HG03135 (cell line): ENCODE measurements at regions not wholly inside any gene's neighbourhood (a gene's known extent, or its start where the extent isn't known, plus 50 kb on each side); places are given as distances from the start of the nearest gene placed in this dataset.

Source experiments
- ATAC-seq: cut with Tn5 transposase; IDR thresholded peaks from one replicate; pipeline ENCODE4 v1.9.1; 2021; ENCODE audit warnings: mild to moderate bottlenecking, moderate library complexity; ENCODE audit not compliant: unreplicated experiment

- ATAC-seq = no peak
Observed at GRCh38 chr6:14792118-14792955, 453.5 kb upstream of the JARID2 start.

- ATAC-seq = no peak
Observed at GRCh38 chr6:14795451-14795850, 450.4 kb upstream of the JARID2 start.

- no peak for ATAC-seq
Observed at GRCh38 chr6:14796974-14797762, 448.7 kb upstream of the JARID2 start.

- ATAC-seq = no peak
Observed at GRCh38 chr6:14797875-14798593, 447.8 kb upstream of the JARID2 start.

GRCh38 chr6:14798594-14798982 is 447.3 kb upstream of the JARID2 start:
- ATAC-seq = no peak

GRCh38 chr6:14798996-14799588 is 446.8 kb upstream of the JARID2 start:
- ATAC-seq = no peak

GRCh38 chr6:14799928-14800327 is 445.9 kb upstream of the JARID2 start:
- ATAC-seq = peak; percentile 55

- no peak for ATAC-seq
Observed at GRCh38 chr6:14802514-14803160, 443.2 kb upstream of the JARID2 start.

GRCh38 chr6:14804001-14804784 is 441.7 kb upstream of the JARID2 start:
- ATAC-seq = no peak

- ATAC-seq = no peak
Observed at GRCh38 chr6:14804785-14805210, 441.1 kb upstream of the JARID2 start.

- no peak for ATAC-seq
Observed at GRCh38 chr6:14806101-14806500, 439.8 kb upstream of the JARID2 start.

- ATAC-seq = no peak
Observed at GRCh38 chr6:14807130-14807529, 438.7 kb upstream of the JARID2 start.

GRCh38 chr6:14807971-14808370 is 437.9 kb upstream of the JARID2 start:
- ATAC-seq = no peak

GRCh38 chr6:14810021-14810420 is 435.8 kb upstream of the JARID2 start:
- no peak for ATAC-seq

- ATAC-seq = no peak
Observed at GRCh38 chr6:14811775-14812428, 434.0 kb upstream of the JARID2 start.

GRCh38 chr6:14814016-14814415 is 431.9 kb upstream of the JARID2 start:
- no peak for ATAC-seq

- no peak for ATAC-seq
Observed at GRCh38 chr6:14816116-14816859, 429.6 kb upstream of the JARID2 start.

GRCh38 chr6:14817074-14817473 is 428.8 kb upstream of the JARID2 start:
- no peak for ATAC-seq
